Mucosa of rectum (tissue), 2 donors: ENCODE measurements at regions not wholly inside any gene's neighbourhood (a gene's known extent, or its start where the extent isn't known, plus 50 kb on each side); places are given as distances from the start of the nearest gene placed in this dataset.

Experiments used
- H3K27ac ChIP-seq, 2 donors: one replicate each; pipeline ENCODE4 v1.7.0; 2013; ENCODE audit warnings: inconsistent platforms in 2 of 2, low read depth in 2 of 2, low read length in 2 of 2
- H3K27me3 ChIP-seq, 2 donors: one replicate each; pipeline ENCODE4 v1.7.0; 2013; ENCODE audit warnings: low read length in 2 of 2; ENCODE audit not compliant: control insufficient read depth in 2 of 2, insufficient read depth in 2 of 2
- H3K36me3 ChIP-seq, 2 donors: one replicate each; pipeline ENCODE4 v1.7.0; 2013; ENCODE audit warnings: low read length in 2 of 2; ENCODE audit not compliant: control insufficient read depth in 2 of 2, insufficient read depth in 2 of 2
- H3K4me1 ChIP-seq, 2 donors: one replicate each; pipeline ENCODE4 v1.7.0; 2013; ENCODE audit warnings: low read length in 2 of 2, mild to moderate bottlenecking in 1 of 2; ENCODE audit not compliant: control insufficient read depth in 2 of 2, insufficient read depth in 2 of 2
- H3K4me3 ChIP-seq, 2 donors: one replicate each; pipeline ENCODE4 v1.7.0; 2013; ENCODE audit warnings: low read length in 2 of 2
- H3K9ac ChIP-seq, 2 donors: one replicate each; pipeline ENCODE4 v1.7.0; 2013; ENCODE audit warnings: low read length in 2 of 2, low read depth in 1 of 2, mild to moderate bottlenecking in 1 of 2
- H3K9me3 ChIP-seq, 2 donors: one replicate each; pipeline ENCODE4 v1.7.0; 2013; ENCODE audit warnings: low read length in 2 of 2; ENCODE audit not compliant: control insufficient read depth in 2 of 2
- donor health status: healthy.
- donor health status: Normal muscosa, but diverticular disease.

GRCh38 chr4:23680671-23681518 lies 209.0 kb downstream of the PPARGC1A start:
- Histone ChIP-seq H3K9me3 (no peaks in the 10 kb centered on the region), H3K27ac (no peak overlapping the region), H3K27me3 (no peaks in the 10 kb centered on the region), H3K4me3 (no peak overlapping the region), H3K4me1 (no peaks in the 10 kb centered on the region), H3K36me3 (no peaks in the 10 kb centered on the region), H3K9ac (no peak overlapping the region)

- no peak overlapping the region for H3K9ac ChIP-seq
- H3K4me3 ChIP-seq, result no peak overlapping the region
- no peak overlapping the region for H3K27ac ChIP-seq
- H3K27me3 ChIP-seq, result no peaks in the 10 kb centered on the region
- no peaks in the 10 kb centered on the region for H3K9me3 ChIP-seq
- H3K4me1 ChIP-seq, result no peaks in the 10 kb centered on the region
- H3K36me3 ChIP-seq, result no peaks in the 10 kb centered on the region
These were observed 215.2 kb downstream of the PPARGC1A start for GRCh38 chr4:23674694-23675093.

- H3K27ac ChIP-seq, result no peak overlapping the region
- no peak overlapping the region for H3K9ac ChIP-seq
- H3K4me1 ChIP-seq, result no peaks in the 10 kb centered on the region
- H3K9me3 ChIP-seq, result no peaks in the 10 kb centered on the region
- H3K36me3 ChIP-seq, result no peaks in the 10 kb centered on the region
- H3K27me3 ChIP-seq, result no peaks in the 10 kb centered on the region
- no peak overlapping the region for H3K4me3 ChIP-seq
These were observed 222.2 kb downstream of the PPARGC1A start for GRCh38 chr4:23667659-23668058.

- Histone ChIP-seq H3K27ac (no peak overlapping the region), H3K9ac (no peak overlapping the region), H3K9me3 (no peaks in the 10 kb centered on the region), H3K4me1 (no peaks in the 10 kb centered on the region), H3K27me3 (no peaks in the 10 kb centered on the region), H3K36me3 (no peaks in the 10 kb centered on the region), H3K4me3 (no peak overlapping the region)
These were observed 229.0 kb downstream of the PPARGC1A start for GRCh38 chr4:23660865-23661264.

GRCh38 chr4:23654791-23655190 lies 235.1 kb downstream of the PPARGC1A start:
- no peaks in the 10 kb centered on the region for H3K9me3 ChIP-seq
- H3K4me1 ChIP-seq, result peaks cover 0 to 5% of the 10 kb centered on the region in 2 donors
- H3K27me3 ChIP-seq, result no peaks in the 10 kb centered on the region
- H3K4me3 ChIP-seq, result no peak overlapping the region
- no peak overlapping the region for H3K27ac ChIP-seq
- H3K9ac ChIP-seq, result no peak overlapping the region
- no peaks in the 10 kb centered on the region for H3K36me3 ChIP-seq

- peaks cover 0 to 6% of the 10 kb centered on the region in 2 donors for H3K4me1 ChIP-seq
- peak overlapping the region; percentile 0 to 51 for H3K27ac ChIP-seq
These were observed 240.8 kb downstream of the PPARGC1A start for GRCh38 chr4:23648854-23649596.

GRCh38 chr4:23635468-23635867 lies 254.4 kb downstream of the PPARGC1A start:
- H3K9ac ChIP-seq, result no peak overlapping the region
- no peak overlapping the region for H3K27ac ChIP-seq
- H3K9me3 ChIP-seq, result no peaks in the 10 kb centered on the region
- no peaks in the 10 kb centered on the region for H3K27me3 ChIP-seq
- H3K4me1 ChIP-seq, result no peaks in the 10 kb centered on the region
- H3K4me3 ChIP-seq, result no peak overlapping the region
- no peaks in the 10 kb centered on the region for H3K36me3 ChIP-seq

More at GRCh38 chr4:23648854-23649596, 240.8 kb downstream of the PPARGC1A start:
- H3K9ac ChIP-seq, result no peak overlapping the region
- no peak overlapping the region for H3K4me3 ChIP-seq
- no peaks in the 10 kb centered on the region for H3K27me3 ChIP-seq
- no peaks in the 10 kb centered on the region for H3K9me3 ChIP-seq
- H3K36me3 ChIP-seq, result no peaks in the 10 kb centered on the region

- Histone ChIP-seq H3K4me3 (no peak overlapping the region), H3K9ac (no peak overlapping the region), H3K27ac (no peak overlapping the region), H3K9me3 (no peaks in the 10 kb centered on the region), H3K36me3 (no peaks in the 10 kb centered on the region), H3K27me3 (no peaks in the 10 kb centered on the region), H3K4me1 (no peaks in the 10 kb centered on the region)
These were observed 258.4 kb downstream of the PPARGC1A start for GRCh38 chr4:23631255-23631950.

- H3K27me3 ChIP-seq, result no peaks in the 10 kb centered on the region
- no peaks in the 10 kb centered on the region for H3K9me3 ChIP-seq
- no peaks in the 10 kb centered on the region for H3K4me1 ChIP-seq
- no peaks in the 10 kb centered on the region for H3K36me3 ChIP-seq
- H3K9ac ChIP-seq, result no peak overlapping the region
- no peak overlapping the region for H3K4me3 ChIP-seq
- no peak overlapping the region for H3K27ac ChIP-seq
These were observed 259.7 kb downstream of the PPARGC1A start for GRCh38 chr4:23630110-23630509.

- Histone ChIP-seq H3K4me1 (no peaks in the 10 kb centered on the region), H3K27ac (no peak overlapping the region), H3K9ac (no peak overlapping the region), H3K27me3 (no peaks in the 10 kb centered on the region), H3K9me3 (no peaks in the 10 kb centered on the region), H3K36me3 (no peaks in the 10 kb centered on the region), H3K4me3 (no peak overlapping the region)
These were observed 260.4 kb downstream of the PPARGC1A start for GRCh38 chr4:23629421-23629820.
